Lower leg skin (tissue), 3 donors: ENCODE measurements at regions not wholly inside any gene's neighbourhood (a gene's known extent, or its start where the extent isn't known, plus 50 kb on each side); places are given as distances from the start of the nearest gene placed in this dataset.

Source experiments
- CTCF ChIP-seq, 3 donors: fragments of 450-650 bp; IDR thresholded peaks; one replicate each; pipeline ENCODE4 v1.5.1; 2016; ENCODE audit warnings: antibody characterized with exemption in 3 of 3, mild to moderate bottlenecking in 3 of 3, moderate library complexity in 2 of 3
- POLR2A ChIP-seq, 2 donors: fragments of 450-650 bp; IDR thresholded peaks; one replicate each; pipeline ENCODE4 v1.6.1; 2016 to 2017; ENCODE audit warnings: antibody characterized with exemption in 2 of 2, mild to moderate bottlenecking in 1 of 2, moderate library complexity in 1 of 2

- TF ChIP-seq POLR2A (IDR thresholded peaks at IDR 0.05) (no peak), CTCF (IDR thresholded peaks at IDR 0.05) (no peak)
Observed at GRCh38 chrX:109855501-109855900, 122.4 kb upstream of the ACSL4 start.
